ENCODE measurements at regions not wholly inside any gene's neighbourhood (a gene's known extent, or its start where the extent isn't known, plus 50 kb on each side); places are given as distances from the start of the nearest gene placed in this dataset.
"Not testable (repeated sequence)": the region's sequence is repeated elsewhere in the genome, so short reads cannot be mapped to it uniquely, and the experiment has no call there.

DNA sequence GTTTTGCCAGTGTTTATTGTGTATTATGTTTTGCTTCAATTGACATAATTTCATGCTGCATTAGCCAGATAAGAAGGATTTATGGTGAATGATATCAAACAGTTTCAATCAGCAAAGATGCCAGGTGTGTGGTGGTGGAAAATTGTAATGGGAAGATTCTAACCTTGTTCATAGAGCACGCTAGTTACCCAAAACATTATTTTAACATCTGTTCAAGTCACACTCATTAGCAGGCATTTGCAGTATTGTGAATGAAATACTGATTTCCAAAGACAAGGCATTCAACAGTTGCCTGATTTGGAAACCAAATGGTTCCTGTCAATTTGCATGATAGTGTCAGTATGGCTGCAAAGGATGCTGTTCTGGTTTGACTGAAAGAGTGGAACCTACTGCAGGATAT is 129.7 kb downstream of the EPC1 start:
- DNase-seq (ENCODE audit: low read depth): no peak

DNA sequence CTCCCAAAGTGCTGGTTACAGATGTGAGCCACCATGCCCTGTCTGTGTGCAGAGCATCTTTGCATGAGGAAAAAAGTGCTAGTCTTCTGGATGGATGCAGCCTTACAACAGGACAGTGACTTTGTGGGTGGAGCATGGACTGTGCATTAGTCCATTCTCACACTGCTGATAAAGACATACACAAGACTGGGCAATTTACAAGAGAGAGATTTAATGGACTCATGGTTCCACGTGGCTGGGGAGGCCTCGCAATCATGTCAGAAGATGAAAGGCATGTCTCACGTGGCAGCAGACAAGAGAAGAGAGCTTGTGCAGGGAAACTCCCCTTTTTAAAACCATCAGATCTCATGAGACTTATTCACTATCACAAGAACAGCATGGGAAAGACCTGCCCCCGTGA is 133.1 kb downstream of the EPC1 start:
- DNase-seq (ENCODE audit: low read depth): not testable (repeated sequence)

DNA sequence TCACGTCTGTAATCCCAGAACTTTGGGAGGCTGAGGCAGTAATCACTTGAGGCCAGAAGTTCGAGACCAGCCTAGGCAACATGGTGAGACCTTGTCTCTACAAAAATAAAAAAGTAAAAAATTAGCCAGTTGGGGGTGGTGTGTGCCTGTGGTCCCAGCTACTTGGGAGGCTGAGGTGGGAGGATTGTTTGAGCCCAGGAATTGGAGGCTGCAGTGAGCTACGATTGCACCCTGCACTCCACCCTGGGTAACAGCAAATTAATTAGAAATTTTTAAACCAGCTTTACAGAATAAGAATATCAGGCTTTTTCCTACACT is 136.0 kb downstream of the EPC1 start:
- no peak for DNase-seq (ENCODE audit: low read depth)

DNA sequence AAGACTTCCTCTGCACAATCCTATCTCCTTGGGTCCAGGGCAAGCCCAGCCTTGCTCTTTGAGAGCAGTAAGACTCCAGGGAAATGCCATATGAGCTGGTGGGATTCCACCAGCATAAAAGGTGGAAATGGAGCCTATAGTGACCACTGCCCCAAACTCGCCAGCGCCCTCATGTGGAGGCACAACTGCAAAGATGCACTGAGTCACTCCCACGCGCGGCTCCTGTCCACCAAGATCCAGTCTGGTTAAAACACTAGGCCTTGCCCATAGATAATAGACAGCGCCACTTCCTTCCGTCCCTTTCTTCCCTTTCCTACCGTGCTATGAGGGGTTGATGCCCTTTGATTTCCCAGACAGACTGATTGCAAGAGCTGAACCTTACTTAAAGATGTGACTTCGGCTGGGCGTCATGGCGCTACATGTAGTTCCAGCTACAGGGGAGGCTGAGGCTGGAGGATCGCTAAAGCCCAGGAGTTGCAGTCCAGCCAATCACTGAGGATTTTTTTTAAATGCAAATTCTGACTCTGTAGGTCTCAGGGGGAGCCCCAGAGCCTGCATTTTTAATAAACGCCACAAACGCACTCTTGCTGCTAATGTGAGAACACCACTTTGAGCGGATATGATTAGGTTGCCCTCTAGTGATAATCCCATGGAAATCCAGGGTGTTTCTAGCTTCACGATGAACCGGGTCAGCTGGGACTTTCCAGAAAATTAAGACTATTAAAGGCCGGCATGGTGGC is 136.5 kb downstream of the EPC1 start:
- DNase-seq (ENCODE audit: low read depth): peak; percentile 81

DNA sequence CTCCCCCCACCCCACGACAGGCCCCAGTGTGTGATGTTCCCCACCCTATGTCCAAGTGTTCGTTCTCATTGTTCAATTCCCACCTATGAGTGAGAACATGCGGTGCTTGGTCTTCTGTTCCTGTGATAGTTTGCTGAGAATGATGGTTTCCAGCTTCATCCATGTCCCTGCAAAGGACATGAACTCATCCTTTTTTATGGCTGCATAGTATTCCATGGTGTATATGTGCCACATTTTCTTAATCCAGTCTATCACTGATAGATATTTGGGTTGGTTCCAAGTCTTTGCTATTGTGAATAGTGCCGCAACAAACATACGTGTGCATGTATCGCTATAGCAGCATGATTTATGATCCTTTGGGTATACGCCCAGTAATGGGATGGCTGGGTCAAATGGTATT is 139.0 kb downstream of the EPC1 start:
- not testable (repeated sequence) for DNase-seq (ENCODE audit: low read depth)

DNA sequence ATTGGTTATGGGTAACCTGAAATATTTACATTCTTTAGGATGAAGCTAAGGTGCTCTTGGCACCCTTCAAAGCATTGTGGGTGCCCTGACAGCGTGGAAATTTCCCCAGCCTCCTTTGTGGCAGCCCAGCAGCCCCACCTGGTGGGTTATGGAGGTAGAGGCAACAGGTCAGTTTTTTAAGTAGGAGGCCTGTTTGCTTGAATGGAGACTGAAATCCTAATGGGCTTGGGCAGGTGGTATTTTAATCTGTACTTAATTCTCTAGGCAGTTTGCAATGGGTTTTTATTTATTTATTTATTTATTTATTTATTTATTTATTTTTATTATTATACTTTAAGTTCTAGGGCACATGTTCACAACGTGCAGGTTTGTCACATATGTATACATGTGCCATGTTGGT is 139.4 kb downstream of the EPC1 start:
- peak; percentile 65 for DNase-seq (ENCODE audit: low read depth)

DNA sequence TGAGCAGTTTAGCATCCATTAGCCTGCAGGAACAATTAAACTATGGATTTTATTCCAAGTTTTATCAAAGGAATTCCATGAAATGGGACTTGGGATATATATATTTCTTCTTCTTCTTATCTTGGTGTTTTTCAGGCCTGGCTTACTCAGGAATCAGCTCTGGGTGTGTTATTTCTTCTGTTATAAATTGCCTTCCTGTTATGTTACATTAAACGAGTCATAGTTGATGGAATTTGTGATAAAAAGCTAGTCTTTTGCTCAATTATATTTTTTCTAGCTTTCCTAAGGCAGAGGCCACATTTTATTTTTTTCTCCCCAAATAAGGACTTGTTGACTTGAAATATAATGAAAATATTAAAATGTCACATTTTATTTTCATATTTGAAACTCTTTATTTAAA is 141.3 kb downstream of the EPC1 start:
- DNase-seq (ENCODE audit: low read depth): peak; percentile 45

DNA sequence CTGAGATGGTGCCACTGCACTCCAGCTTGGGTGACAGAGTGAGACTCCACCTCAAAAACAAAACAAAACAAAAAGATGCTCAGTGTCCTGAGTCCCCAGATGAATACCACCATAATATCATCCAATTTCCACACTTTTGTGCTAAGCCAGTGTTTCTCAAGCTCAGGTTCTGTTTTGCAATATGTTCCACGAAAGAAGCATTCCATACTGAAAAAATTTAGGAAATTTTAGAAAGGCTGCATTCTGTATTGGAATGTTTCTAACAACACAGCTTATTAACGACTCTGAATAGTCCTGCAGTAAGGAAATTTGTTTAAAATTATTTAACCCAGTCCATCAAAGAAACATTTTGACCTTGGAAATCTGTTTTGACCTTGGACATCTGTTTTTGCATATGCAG is 142.4 kb downstream of the EPC1 start:
- DNase-seq (ENCODE audit: low read depth): no peak

DNA sequence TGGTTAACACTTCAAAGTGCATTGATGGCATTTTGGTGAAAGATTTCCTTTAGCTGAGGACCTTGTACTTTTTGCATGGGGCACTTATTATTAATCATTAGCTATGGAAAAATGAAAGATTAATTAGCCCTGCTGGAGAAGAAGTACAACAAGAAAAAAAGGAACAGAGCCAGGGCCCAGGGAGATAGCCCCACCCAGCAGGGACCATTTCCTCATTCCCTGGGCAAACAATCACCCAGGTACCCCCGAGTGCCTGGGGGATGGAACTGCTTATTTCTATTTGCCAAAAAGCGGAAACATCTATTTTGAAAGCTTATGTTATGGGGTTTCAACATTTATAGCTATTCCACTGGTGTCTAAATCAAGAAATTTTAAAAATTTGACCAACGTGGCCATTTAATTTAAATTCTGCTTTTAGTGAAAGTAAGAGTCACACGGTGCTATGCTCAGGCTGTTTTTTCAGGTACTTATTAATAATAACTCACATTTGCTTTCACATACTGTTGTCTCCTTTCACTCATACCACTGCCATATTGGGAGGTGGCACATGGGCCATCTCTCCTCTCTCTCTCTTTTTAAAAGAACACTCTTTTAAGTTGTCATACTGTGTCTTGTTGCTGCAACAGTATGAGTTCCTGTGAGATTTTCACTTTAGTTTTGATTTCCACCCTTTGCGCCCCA is 143.6 kb upstream of the KIF5B start:
- no peak for DNase-seq (ENCODE audit: low read depth)

DNA sequence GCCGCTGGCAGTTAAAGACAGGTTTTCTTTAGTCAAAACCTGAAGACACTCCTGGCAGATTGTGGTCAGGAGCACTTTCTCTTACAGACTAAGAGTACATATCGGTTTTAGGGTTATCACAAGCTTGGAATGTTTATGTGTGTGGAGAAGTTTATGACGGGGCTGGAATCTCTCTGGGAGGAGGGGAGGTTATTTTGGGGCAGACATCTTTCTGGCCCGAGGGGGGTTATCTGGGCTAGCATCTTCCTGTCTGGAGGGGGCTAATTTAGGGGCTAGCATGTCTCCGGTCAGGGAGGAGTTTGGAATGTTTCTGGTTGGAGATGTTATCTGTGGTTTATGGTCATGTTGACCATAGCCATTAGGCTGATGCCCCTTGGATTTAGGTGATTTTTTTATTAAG is 141.2 kb upstream of the KIF5B start:
- DNase-seq (ENCODE audit: low read depth): peak; percentile 37

DNA sequence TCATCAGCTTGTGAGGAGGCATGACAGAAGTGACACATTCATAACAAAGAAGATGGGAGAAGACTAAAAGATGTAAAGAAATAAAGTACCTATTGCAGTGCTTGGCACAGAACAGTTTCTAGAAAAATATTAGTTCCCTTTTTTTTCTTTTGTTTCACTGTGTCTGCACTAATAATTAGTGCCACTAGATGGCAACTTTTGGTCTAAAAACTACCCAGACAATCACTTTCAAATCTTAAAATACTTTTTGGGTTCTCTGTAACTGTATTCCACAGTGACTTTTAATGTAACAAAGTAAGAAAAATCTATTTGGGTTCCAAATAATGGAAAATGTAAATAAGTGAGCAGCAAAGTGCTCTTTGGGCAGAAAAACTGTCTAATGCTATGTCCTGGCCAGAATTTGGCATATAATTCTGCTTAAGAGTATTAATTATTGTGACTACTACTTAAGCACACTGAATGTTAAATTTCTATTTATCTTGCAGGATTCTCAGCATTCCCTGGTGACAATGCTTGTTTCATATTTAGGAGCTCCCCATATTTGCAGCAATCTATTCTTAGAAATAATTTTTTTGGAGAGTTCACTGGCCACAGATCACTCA is 134.8 kb upstream of the KIF5B start:
- DNase-seq (ENCODE audit: low read depth): peak; percentile 58

DNA sequence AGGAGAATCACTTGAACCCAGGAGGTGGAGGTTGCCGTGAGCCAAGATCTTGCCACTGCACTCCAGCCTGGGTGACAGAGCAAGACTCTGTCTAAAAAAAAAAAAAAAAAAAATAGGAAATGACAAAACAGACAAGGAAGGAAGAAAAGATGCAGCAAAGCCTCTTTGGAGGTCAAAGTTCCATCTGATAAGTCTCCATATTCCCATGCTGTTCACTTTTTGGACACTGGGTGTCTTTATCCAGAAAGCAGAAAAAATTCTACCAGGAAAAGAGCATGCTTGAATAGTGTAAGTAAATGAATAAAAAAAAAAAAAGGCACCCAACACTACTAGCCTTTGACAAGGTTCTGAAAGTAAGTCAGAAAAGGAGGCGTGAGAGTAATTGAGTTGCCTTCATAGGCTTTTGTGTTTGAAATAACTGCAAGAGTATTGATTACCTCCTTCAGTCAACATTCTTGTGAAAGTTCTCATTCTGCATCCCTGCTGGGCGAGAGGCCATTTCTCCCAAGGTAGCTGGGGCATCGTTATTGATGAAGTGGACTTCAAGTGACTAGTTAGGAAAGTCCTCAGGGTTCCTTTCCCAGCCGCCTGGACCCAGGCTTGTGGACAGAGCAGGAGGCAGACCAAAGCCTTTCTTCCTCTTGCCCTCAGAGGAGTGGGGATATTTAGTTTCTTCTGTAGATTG is 133.3 kb upstream of the KIF5B start:
- peak; percentile 65 for DNase-seq (ENCODE audit: low read depth)

DNA sequence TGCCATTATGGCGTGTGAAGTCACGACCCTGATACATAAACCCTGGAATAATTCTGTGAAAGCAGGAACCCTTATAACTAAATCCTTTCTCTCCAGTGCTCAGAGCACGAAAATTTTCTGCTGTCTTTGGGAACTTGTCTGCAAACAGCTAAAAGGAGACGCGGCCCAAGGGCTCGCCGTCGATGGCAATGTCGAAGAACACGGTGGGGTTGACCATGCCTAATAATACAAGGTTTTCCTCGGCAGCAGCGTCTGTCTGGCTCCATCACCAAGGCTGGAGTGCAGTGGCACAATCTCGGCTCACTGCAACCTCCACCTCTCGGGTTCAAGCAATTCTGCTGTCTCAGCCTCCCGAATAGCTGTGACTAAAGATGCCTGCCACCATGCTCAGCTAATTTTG is 132.4 kb upstream of the KIF5B start:
- DNase-seq (ENCODE audit: low read depth): not testable (repeated sequence)

DNA sequence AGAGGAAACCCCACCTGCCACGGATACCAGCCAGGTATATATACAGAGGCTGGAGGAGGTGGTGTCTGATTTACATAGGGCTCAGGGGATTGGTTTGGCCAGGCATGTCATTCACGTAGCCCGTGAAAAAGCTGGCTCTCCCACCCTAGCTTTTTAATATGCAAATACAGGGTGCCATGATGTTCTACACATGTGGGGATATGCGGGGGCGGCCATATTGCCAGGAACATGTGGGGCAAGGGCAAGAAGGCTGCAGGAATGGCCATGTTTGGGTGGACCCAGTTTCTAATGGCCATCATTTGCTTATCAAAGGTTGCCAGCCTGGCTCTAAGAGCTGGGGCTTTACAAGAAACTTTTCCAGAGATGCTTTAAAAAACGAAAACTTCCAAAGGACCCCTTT is 131.5 kb upstream of the KIF5B start:
- no peak for DNase-seq (ENCODE audit: low read depth)

DNA sequence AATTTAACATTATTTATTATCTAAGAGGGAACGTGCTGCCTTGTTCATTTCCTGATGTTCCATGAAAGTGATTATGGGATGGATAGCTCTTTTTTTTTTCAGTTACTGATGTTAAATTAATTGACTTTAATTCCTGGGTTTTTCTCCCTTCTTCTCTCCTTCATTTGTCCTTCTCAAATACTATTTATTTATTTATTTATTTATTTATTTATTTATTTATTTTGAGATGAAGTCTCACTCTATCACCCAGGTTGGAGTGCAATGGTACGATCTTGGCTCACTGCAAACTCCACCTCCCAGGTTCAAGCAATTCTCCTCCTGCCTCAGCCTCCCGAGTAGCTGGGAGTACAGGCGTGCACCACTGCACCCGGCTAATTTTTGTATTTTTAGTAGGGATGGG is 127.4 kb upstream of the KIF5B start:
- DNase-seq (ENCODE audit: low read depth): not testable (repeated sequence)

DNA sequence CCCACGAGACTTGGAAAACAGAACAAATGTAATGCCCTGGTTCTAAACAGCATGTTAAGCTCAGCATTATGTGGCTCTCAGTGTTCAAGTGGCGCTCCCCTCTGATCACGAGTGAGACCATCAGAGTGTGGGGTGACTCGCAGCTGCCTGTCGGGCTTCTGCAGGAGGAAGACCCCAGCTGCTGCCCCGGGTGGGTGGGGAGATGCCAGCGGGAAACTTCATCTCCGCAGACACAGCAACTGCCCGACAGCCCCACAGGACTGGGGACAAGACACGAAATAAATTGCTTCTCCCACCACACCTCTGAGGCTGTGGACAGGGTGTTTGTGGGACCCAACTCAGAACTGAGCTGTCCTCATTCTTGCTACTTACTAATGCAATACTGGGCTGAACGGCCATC is 126.3 kb upstream of the KIF5B start:
- no peak for DNase-seq (ENCODE audit: low read depth)

DNA sequence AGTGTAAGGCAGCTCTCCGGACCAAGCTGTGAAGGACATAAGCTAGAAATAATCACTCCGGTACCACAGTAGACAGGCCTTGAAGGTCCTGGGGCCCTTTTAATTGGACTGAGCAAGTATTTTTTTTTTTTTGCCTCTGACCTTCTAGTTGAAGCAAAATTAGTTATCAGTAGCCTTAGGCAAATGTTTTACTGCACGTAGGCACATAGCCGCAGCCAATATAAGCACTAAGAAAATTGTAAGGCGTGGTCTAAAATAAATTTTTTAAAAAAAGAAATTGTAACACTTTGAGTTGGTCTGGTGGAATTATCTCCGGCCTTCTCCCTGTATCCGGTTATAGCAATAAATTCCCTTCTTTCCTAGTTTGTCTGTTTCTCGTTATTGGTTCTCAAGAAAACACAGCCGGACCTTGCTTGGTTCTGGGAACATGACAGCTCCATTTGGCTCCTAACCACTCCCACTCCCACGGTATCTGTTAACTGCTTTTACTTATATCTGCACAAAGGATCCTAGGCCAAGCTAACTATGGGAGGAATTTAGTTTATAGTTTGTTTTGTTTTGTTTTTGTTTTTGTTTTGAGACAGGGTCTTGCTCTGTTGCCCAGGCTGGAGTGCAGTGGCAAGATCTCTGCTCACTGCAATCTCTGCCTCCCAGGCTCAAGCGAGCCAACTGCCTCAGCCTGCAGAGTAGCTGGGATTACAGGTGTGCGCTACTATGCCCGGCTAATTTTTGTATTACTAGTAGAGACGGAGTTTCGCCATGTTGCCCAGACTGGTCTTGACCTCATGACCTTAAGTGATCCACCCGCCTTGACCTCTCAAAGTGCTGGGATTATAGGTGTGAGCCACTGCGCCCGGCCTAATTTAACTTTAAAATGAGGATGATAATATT is 124.4 kb upstream of the KIF5B start:
- DNase-seq (ENCODE audit: low read depth): no peak

DNA sequence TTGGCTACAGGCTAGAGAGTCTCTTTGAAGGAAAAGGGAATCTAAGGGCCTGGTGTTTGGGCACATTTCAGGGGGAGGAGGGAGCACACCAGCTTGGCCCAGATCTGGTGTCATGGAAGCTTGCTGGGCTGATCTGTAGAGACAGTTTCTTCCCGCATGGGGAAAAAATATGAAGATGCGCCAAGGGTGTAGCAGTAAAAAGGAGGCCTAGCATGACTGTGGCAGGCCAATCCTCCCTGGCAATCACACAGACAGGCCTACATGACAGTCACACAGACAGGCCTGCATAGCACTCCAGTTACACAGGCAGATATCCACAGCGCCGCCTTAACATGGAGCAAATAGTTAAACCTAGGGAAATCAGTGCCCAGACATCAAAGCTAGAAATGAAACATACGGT is 123.6 kb upstream of the KIF5B start:
- no peak for DNase-seq (ENCODE audit: low read depth)

DNA sequence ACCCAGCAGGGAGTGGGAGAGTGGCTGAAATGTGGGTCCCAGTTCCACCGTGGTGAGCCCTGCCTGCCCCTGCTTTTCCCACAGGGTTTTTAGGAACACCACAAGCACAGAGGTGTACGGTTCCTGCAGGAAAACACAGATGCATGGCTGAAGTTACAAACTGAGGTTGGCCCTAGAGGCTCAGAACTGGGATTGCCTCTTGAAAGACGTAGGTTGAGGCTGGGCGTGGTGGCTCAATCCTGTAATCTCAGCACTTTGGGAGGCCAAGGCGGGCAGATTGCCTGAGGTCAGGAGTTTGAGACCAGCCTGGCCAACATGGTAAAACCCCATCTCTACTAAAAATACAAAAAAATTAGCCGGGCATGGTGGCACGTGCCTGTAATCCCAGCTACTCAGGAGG is 121.4 kb upstream of the KIF5B start:
- not testable (repeated sequence) for DNase-seq (ENCODE audit: low read depth)

DNA sequence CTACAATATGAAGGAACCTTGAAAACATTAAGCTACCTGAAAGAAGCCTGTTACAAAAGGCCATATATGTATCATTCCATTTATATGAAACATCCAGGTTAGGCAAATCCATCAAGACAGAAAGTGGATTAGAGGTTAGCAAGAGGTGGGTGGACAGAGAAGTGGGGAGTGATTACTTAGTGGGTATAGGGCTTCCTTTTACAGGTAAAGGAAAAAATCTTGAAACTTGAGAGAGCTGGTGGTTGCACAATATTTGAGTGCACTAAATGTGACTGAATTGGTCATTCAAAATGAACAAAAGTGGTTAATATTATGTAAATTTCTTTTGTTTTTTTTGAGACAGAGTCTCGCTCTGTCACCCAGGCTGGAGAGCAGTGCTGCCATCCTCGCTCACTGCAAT is 119.4 kb upstream of the KIF5B start:
- DNase-seq (ENCODE audit: low read depth): no peak

DNA sequence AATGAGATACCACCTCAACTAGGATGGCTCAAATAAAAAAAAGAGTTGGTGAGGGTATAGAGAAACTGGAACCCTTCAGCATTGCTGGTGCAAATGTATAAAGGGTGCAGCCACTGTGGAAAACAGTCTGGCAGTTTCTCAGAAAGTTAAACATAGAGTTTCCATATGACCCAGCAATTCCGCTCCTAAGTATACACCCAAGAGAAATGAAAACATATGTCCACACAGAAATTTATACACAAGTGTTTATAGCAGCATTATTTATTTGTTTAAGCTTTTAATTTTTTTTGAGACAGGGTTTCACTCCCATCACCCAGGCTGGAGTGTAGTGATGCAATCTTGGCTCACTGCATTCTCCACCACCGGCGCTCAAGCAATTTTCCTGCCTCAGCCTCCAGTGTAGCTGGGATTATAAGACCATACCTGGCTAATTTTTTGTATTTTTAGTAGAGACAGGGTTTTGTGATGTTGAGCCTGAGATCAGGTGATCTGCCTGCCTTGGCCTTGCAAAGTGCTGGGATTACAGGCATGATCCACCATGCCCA is 118.2 kb upstream of the KIF5B start:
- DNase-seq (ENCODE audit: low read depth): no peak

DNA sequence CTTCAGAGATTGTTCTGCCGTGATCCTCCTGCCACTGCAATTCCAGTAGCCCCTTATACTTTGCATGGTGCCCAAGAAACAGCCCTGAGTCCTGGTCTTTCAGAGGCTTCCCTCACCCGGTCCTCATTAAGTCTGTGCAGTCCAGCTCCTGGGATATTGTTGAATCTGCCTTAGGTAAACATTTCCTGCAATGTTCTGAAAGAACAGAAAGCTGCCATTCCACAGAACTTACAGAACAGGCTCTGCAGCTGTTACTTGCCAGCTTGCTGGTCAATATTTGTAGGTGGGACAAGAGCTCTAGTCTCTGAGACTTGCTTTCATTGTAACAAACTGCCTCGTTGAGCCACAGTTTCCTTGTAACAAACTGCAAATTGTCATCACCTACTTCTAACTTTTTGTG is 115.0 kb upstream of the KIF5B start:
- DNase-seq (ENCODE audit: low read depth): no peak

Data from ELR (cell line).